ENCODE measurements at regions not wholly inside any gene's neighbourhood (a gene's known extent, or its start where the extent isn't known, plus 50 kb on each side); places are given as distances from the start of the nearest gene placed in this dataset.
"Not testable (repeated sequence)": the region's sequence is repeated elsewhere in the genome, so short reads cannot be mapped to it uniquely, and the experiment has no call there.

- Histone ChIP-seq H3K4me1 (ENCODE audit: control insufficient read depth in 2 of 2, insufficient read depth in 1 of 2, low read depth in 1 of 2, low read length in 2 of 2) (peaks cover 0 to 2% of the 10 kb centered on the region in 2 donors), H2BK15ac (ENCODE audit: low read length) (no peak overlapping the region), H4K8ac (ENCODE audit: low read depth, low read length) (no peak overlapping the region), H2BK12ac (ENCODE audit: low read length) (no peak overlapping the region), H3K9ac (ENCODE audit: low read depth, low read length, poor library complexity) (no peak overlapping the region), H2BK120ac (ENCODE audit: low read depth, low read length) (no peak overlapping the region), H3K36me3 (replicated peaks in 1 of 2; ENCODE audit: control insufficient read depth in 2 of 2, insufficient read depth in 2 of 2, low read length in 2 of 2) (no peaks in the 10 kb centered on the region), H3K27me3 (ENCODE audit: control insufficient read depth in 3 of 3, insufficient read depth in 3 of 3, low read depth in 1 of 3, low read length in 3 of 3) (no peaks in the 10 kb centered on the region), H3K18ac (ENCODE audit: low read length) (no peak overlapping the region), H3K4me2 (ENCODE audit: insufficient read depth, low read length, poor library complexity, severe bottlenecking) (no peak overlapping the region), H3K79me1 (ENCODE audit: low read depth, low read length) (no peaks in the 10 kb centered on the region), H2BK5ac (ENCODE audit: low read length) (no peak overlapping the region), H4K91ac (ENCODE audit: low read depth, low read length, poor library complexity) (no peak overlapping the region), H2AFZ (ENCODE audit: low read length) (no peak overlapping the region), H3K4ac (ENCODE audit: low read length) (no peak overlapping the region), H2AK5ac (ENCODE audit: low read depth, low read length) (no peak overlapping the region), H3K14ac (ENCODE audit: low read length) (no peak overlapping the region), H3K9me3 (replicated peaks in 1 of 2; ENCODE audit: control insufficient read depth in 2 of 2, insufficient read depth in 1 of 2, low read depth in 1 of 2, low read length in 2 of 2) (no peaks in the 10 kb centered on the region), H3K4me3 (ENCODE audit: low read length in 2 of 2) (no peak overlapping the region), H3K27ac (replicated peaks; ENCODE audit: low read length) (no peak overlapping the region), H3K23ac (ENCODE audit: low read depth, low read length, poor library complexity) (no peak overlapping the region)
- WGBS, 2 donors (ENCODE audit: extremely low coverage in 2 of 2, insufficient read length in 2 of 2, insufficient replicate concordance in 1 of 2), result no CpG with 5 or more reads among the region's 1 CpG
- DNase-seq (ENCODE audit: low spot score), result no peak
Measured at GRCh38 chr10:36416513-36416912, 708.9 kb upstream of the ANKRD30A start.

- Histone ChIP-seq H4K8ac (ENCODE audit: low read depth, low read length) (no peak overlapping the region), H3K27ac (replicated peaks; ENCODE audit: low read length) (no peak overlapping the region), H3K27me3 (ENCODE audit: control insufficient read depth in 3 of 3, insufficient read depth in 3 of 3, low read depth in 1 of 3, low read length in 3 of 3) (no peaks in the 10 kb centered on the region), H3K4me2 (ENCODE audit: insufficient read depth, low read length, poor library complexity, severe bottlenecking) (no peak overlapping the region), H3K9ac (ENCODE audit: low read depth, low read length, poor library complexity) (no peak overlapping the region), H2BK12ac (ENCODE audit: low read length) (no peak overlapping the region), H3K4me1 (ENCODE audit: control insufficient read depth in 2 of 2, insufficient read depth in 1 of 2, low read depth in 1 of 2, low read length in 2 of 2) (peaks cover 0 to 2% of the 10 kb centered on the region in 2 donors), H2AFZ (ENCODE audit: low read length) (no peak overlapping the region), H3K4ac (ENCODE audit: low read length) (no peak overlapping the region), H3K23ac (ENCODE audit: low read depth, low read length, poor library complexity) (no peak overlapping the region), H3K9me3 (replicated peaks in 1 of 2; ENCODE audit: control insufficient read depth in 2 of 2, insufficient read depth in 1 of 2, low read depth in 1 of 2, low read length in 2 of 2) (peaks cover 0 to 2% of the 10 kb centered on the region in 2 donors), H2BK5ac (ENCODE audit: low read length) (no peak overlapping the region), H4K91ac (ENCODE audit: low read depth, low read length, poor library complexity) (no peak overlapping the region), H2BK120ac (ENCODE audit: low read depth, low read length) (no peak overlapping the region), H3K18ac (ENCODE audit: low read length) (no peak overlapping the region), H3K79me1 (ENCODE audit: low read depth, low read length) (no peaks in the 10 kb centered on the region), H3K4me3 (ENCODE audit: low read length in 2 of 2) (no peak overlapping the region), H3K14ac (ENCODE audit: low read length) (no peak overlapping the region), H3K36me3 (replicated peaks in 1 of 2; ENCODE audit: control insufficient read depth in 2 of 2, insufficient read depth in 2 of 2, low read length in 2 of 2) (no peaks in the 10 kb centered on the region), H2AK5ac (ENCODE audit: low read depth, low read length) (no peak overlapping the region), H2BK15ac (ENCODE audit: low read length) (no peak overlapping the region)
- no peak for DNase-seq (ENCODE audit: low spot score)
- WGBS, 2 donors (ENCODE audit: extremely low coverage in 2 of 2, insufficient read length in 2 of 2, insufficient replicate concordance in 1 of 2), result no CpG with 5 or more reads among the region's 1 CpG
Measured at GRCh38 chr10:36412942-36413341, 712.5 kb upstream of the ANKRD30A start.

- not testable (repeated sequence) for H3K9ac ChIP-seq (ENCODE audit: low read depth, low read length, poor library complexity); H2BK5ac ChIP-seq (ENCODE audit: low read length); H3K9me3 ChIP-seq (replicated peaks in 1 of 2; ENCODE audit: control insufficient read depth in 2 of 2, insufficient read depth in 1 of 2, low read depth in 1 of 2, low read length in 2 of 2); H2AFZ ChIP-seq (ENCODE audit: low read length); H3K27ac ChIP-seq (replicated peaks; ENCODE audit: low read length); H2BK15ac ChIP-seq (ENCODE audit: low read length); H3K4me2 ChIP-seq (ENCODE audit: insufficient read depth, low read length, poor library complexity, severe bottlenecking); H3K23ac ChIP-seq (ENCODE audit: low read depth, low read length, poor library complexity); H3K36me3 ChIP-seq (replicated peaks in 1 of 2; ENCODE audit: control insufficient read depth in 2 of 2, insufficient read depth in 2 of 2, low read length in 2 of 2); H3K18ac ChIP-seq (ENCODE audit: low read length); H4K8ac ChIP-seq (ENCODE audit: low read depth, low read length); H3K27me3 ChIP-seq (ENCODE audit: control insufficient read depth in 3 of 3, insufficient read depth in 3 of 3, low read depth in 1 of 3, low read length in 3 of 3); H3K14ac ChIP-seq (ENCODE audit: low read length); H4K91ac ChIP-seq (ENCODE audit: low read depth, low read length, poor library complexity); H2BK120ac ChIP-seq (ENCODE audit: low read depth, low read length); DNase-seq (ENCODE audit: low spot score); H3K4ac ChIP-seq (ENCODE audit: low read length); H2BK12ac ChIP-seq (ENCODE audit: low read length); H2AK5ac ChIP-seq (ENCODE audit: low read depth, low read length); H3K79me1 ChIP-seq (ENCODE audit: low read depth, low read length); H3K4me1 ChIP-seq (ENCODE audit: control insufficient read depth in 2 of 2, insufficient read depth in 1 of 2, low read depth in 1 of 2, low read length in 2 of 2); H3K4me3 ChIP-seq (ENCODE audit: low read length in 2 of 2)
- no CpG with 5 or more reads among the region's 8 CpGs for WGBS, 2 donors (ENCODE audit: extremely low coverage in 2 of 2, insufficient read length in 2 of 2, insufficient replicate concordance in 1 of 2)
Measured at GRCh38 chr10:36400238-36400637, 725.2 kb upstream of the ANKRD30A start.

DNA sequence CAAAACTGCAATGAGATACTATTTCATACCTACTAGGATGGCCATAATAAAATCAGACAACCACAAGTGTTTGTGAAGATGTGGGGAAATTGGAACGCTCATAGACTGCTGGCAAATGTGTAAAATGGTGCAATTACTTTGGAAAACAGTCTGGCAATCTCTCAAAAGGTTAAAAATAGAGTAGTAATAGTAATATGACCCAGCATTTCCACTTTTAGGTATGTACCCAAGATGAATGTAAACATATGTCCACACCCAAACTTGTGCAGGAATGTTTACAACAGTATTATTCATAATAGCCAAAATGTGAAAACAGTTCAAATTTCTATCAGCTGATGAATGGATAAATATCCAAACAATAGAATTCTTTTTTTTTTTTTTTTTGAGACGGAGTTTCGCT is 731.6 kb upstream of the ANKRD30A start:
- H3K14ac ChIP-seq (ENCODE audit: low read length), result no peak overlapping the region
- no peak overlapping the region for H3K9ac ChIP-seq (ENCODE audit: low read depth, low read length, poor library complexity)
- no peaks in the 10 kb centered on the region for H3K4me1 ChIP-seq (ENCODE audit: control insufficient read depth in 2 of 2, insufficient read depth in 1 of 2, low read depth in 1 of 2, low read length in 2 of 2)
- DNase-seq (ENCODE audit: low spot score), result no peak
- H3K27me3 ChIP-seq (ENCODE audit: control insufficient read depth in 3 of 3, insufficient read depth in 3 of 3, low read depth in 1 of 3, low read length in 3 of 3), result no peaks in the 10 kb centered on the region
- H3K9me3 ChIP-seq (replicated peaks in 1 of 2; ENCODE audit: control insufficient read depth in 2 of 2, insufficient read depth in 1 of 2, low read depth in 1 of 2, low read length in 2 of 2), result no peaks in the 10 kb centered on the region
- no peak overlapping the region for H4K8ac ChIP-seq (ENCODE audit: low read depth, low read length)
- WGBS, 2 donors (ENCODE audit: extremely low coverage in 2 of 2, insufficient read length in 2 of 2, insufficient replicate concordance in 1 of 2), result no CpG with 5 or more reads among the region's 3 CpGs
- H3K36me3 ChIP-seq (replicated peaks in 1 of 2; ENCODE audit: control insufficient read depth in 2 of 2, insufficient read depth in 2 of 2, low read length in 2 of 2), result no peaks in the 10 kb centered on the region
- no peaks in the 10 kb centered on the region for H3K79me1 ChIP-seq (ENCODE audit: low read depth, low read length)
- no peak overlapping the region for H2AK5ac ChIP-seq (ENCODE audit: low read depth, low read length)
- no peak overlapping the region for H2AFZ ChIP-seq (ENCODE audit: low read length)
- no peak overlapping the region for H3K4ac ChIP-seq (ENCODE audit: low read length)
- H3K4me3 ChIP-seq (ENCODE audit: low read length in 2 of 2), result no peak overlapping the region
- H4K91ac ChIP-seq (ENCODE audit: low read depth, low read length, poor library complexity), result no peak overlapping the region
- no peak overlapping the region for H2BK12ac ChIP-seq (ENCODE audit: low read length)
- H3K23ac ChIP-seq (ENCODE audit: low read depth, low read length, poor library complexity), result no peak overlapping the region
- H2BK120ac ChIP-seq (ENCODE audit: low read depth, low read length), result no peak overlapping the region
- H3K27ac ChIP-seq (replicated peaks; ENCODE audit: low read length), result no peak overlapping the region
- H2BK5ac ChIP-seq (ENCODE audit: low read length), result no peak overlapping the region
- H3K18ac ChIP-seq (ENCODE audit: low read length), result no peak overlapping the region
- H3K4me2 ChIP-seq (ENCODE audit: insufficient read depth, low read length, poor library complexity, severe bottlenecking), result no peak overlapping the region
- H2BK15ac ChIP-seq (ENCODE audit: low read length), result no peak overlapping the region

All from neuronal stem cell (in vitro differentiated cells).